Epithelial cell of esophagus (primary cell): ENCODE measurements at regions not wholly inside any gene's neighbourhood (a gene's known extent, or its start where the extent isn't known, plus 50 kb on each side); places are given as distances from the start of the nearest gene placed in this dataset.

ENCODE experiments used
- DNase-seq: peaks from one replicate; pipeline ENCODE4 v3.0.0; 2010; ENCODE audit warnings: low read depth
- H3K4me3 ChIP-seq: 2 replicates; pipeline ENCODE4 v1.5.1; 2011; ENCODE audit warnings: mild to moderate bottlenecking, low read length, control low read depth
- TF ChIP-seq, protein P1 (sequence below): IDR thresholded peaks from 2 replicates; pipeline ENCODE4 v1.5.1; 2011; ENCODE audit warnings: low read depth, mild to moderate bottlenecking, low read length, control low read depth, inconsistent platforms; ENCODE audit not compliant: insufficient read depth; ENCODE audit errors: missing control alignments

- no peak overlapping the region for H3K4me3 ChIP-seq
- no peak for DNase-seq
- TF ChIP-seq, protein P1, sequence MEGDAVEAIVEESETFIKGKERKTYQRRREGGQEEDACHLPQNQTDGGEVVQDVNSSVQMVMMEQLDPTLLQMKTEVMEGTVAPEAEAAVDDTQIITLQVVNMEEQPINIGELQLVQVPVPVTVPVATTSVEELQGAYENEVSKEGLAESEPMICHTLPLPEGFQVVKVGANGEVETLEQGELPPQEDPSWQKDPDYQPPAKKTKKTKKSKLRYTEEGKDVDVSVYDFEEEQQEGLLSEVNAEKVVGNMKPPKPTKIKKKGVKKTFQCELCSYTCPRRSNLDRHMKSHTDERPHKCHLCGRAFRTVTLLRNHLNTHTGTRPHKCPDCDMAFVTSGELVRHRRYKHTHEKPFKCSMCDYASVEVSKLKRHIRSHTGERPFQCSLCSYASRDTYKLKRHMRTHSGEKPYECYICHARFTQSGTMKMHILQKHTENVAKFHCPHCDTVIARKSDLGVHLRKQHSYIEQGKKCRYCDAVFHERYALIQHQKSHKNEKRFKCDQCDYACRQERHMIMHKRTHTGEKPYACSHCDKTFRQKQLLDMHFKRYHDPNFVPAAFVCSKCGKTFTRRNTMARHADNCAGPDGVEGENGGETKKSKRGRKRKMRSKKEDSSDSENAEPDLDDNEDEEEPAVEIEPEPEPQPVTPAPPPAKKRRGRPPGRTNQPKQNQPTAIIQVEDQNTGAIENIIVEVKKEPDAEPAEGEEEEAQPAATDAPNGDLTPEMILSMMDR, result no peak
These were observed 51.1 kb upstream of the ROPN1 start for GRCh38 chr3:124043023-124043422.

DNA sequence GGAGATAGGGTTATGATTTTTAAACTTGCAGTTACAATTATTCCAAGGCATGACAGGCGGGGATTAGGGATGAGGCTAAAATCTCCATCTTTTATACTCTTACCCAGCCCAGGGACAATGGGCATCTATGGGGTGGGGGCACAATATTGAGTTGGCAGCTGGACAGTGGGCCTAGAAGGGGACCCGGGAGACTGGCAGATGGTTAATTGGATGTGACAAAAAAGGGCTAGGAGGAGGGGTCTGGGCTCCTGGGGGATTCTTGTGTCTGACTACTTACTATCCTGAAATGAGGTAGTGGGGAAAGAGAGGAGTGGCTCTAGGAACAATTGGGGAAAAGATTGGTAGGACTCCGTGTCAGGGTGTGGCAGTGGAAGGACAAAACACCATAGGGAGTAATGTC lies 53.0 kb upstream of the ROPN1 start:
- DNase-seq, result no peak
- TF ChIP-seq, protein P1, result no peak
- H3K4me3 ChIP-seq, result no peak overlapping the region

- TF ChIP-seq, protein P1, result no peak
- no peak for DNase-seq
- H3K4me3 ChIP-seq, result no peak overlapping the region
These were observed 57.3 kb upstream of the ROPN1 start for GRCh38 chr3:124048967-124049798.

- TF ChIP-seq, protein P1, result no peak
- DNase-seq, result no peak
- no peak overlapping the region for H3K4me3 ChIP-seq
These were observed 59.7 kb upstream of the ROPN1 start for GRCh38 chr3:124051636-124052035.

DNA sequence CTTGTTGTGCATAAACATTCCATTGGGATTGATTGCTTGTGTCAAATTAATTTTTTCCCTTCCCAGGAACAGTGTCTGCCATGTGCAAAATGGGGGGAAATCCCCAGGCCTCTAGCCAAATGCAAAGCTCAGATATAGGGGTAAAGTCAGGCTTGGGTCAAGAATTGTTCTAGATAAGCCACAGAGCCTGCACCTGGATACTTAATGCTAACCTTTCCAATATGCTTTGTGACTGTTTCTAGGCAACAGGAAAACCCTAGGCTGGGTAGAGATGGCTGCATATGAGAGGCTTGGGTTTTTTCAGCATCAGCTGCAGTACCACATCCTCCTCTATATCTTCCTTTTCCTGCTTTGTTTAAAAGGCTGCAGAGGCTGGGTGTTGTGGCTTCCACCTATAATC lies 61.9 kb upstream of the ROPN1 start:
- H3K4me3 ChIP-seq, result no peak overlapping the region
- no peak for DNase-seq
- TF ChIP-seq, protein P1, result no peak

DNA sequence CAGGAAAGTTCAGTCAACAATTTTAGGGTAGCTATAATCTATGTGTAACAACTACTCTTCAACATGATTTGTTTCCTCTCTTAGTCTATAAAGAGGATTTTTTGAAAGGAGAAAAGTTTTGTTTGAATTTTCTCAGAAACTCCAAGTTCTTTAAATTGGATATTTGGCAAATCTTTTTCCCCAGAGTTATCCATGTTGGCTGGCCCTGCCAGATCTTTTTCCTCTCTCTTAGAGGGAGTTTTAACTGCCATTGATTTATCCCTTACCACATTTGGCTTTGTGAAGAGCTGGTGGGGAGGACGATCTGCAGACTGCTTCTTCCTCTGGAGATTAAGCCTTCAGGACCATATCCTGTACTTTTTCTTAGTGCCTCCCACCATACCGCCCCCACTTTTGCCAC lies 64.9 kb upstream of the ROPN1 start:
- H3K4me3 ChIP-seq, result no peak overlapping the region
- TF ChIP-seq, protein P1, result no peak
- no peak for DNase-seq

DNA sequence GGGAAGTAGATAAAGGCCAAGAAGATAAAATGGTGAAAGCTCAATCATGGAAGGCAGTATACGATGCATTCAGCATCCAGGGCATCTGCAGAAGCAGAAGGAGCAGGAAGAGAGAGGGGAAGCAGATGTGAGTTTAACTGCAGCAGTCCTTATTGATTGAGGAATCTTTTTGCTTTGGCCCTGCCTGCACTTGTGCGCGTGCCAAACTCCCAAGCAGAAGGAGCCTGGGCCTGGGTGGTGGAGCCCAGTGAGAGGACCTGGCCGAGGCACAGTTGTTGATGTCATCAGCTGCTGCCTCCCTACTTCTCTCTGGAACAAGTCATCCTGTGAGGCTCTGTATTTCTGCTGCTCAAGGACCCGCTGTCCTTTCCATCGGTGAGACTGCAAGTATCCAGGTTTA lies 65.5 kb upstream of the ROPN1 start:
- DNase-seq, result no peak
- no peak overlapping the region for H3K4me3 ChIP-seq
- TF ChIP-seq, protein P1, result no peak
